K562 (cell line): ENCODE measurements at regions not wholly inside any gene's neighbourhood (a gene's known extent, or its start where the extent isn't known, plus 50 kb on each side); places are given as distances from the start of the nearest gene placed in this dataset.

ENCODE experiments used
- ATAC-seq: fragments of 200-7000 bp; cut with Tn5 transposase; 3 replicates; pipeline ENCODE4 v1.9.1; 2020; ENCODE audit warnings: moderate library complexity
- BruUV-seq: library from RNA; stranded (reverse); fragments of 400-500 nt; replicated peaks from 2 replicates; lab custom pipeline; 2021; lab: Mats Ljungman, UMichigan
- CTCF ChIA-PET: fragments of 300-600 bp; formaldehyde crosslinking; extraction: SDS; loops from one replicate; lab custom pipeline; 2021; ENCODE audit warnings: low intra/inter-chr PET ratio; lab: Yijun Ruan, JAX
- POLR2A ChIA-PET: fragments of 300-600, 350-650 bp; sonication (Branson Sonifier 250); formaldehyde crosslinking; extraction: SDS; loops from one replicate; lab custom pipeline; 2021; ENCODE audit warnings: antibody characterized with exemption, inconsistent platforms; lab: Yijun Ruan, JAX
- DNase-seq, 4 experiments: peaks; one replicate each; pipeline versions ENCODE4 v3.0.0 to v3.0.0-alpha.2; 2011 to 2018; ENCODE audit warnings: low spot score in 3 of 4, mixed read lengths in 3 of 4; ENCODE audit errors: extremely low read depth in 1 of 4
- FAIRE-seq: peaks from 2 replicates; lab custom pipeline; 2011; peaks lifted over from hg19 to GRCh38; lab: Jason Lieb, UNC
- H2AFZ ChIP-seq: 2 replicates; pipeline ENCODE4 v1.6.0; 2011; ENCODE audit warnings: low read depth, low read length, control low read depth, inconsistent platforms
- H3K27ac ChIP-seq: fragments of 200-600 bp; 3 replicates; pipeline ENCODE4 v1.8.0; 2011; ENCODE audit warnings: low read depth, mild to moderate bottlenecking, control low read depth, inconsistent platforms, low read length, moderate library complexity, mixed read lengths; ENCODE audit errors: extremely low read depth
- H3K27me3 ChIP-seq, 2 experiments: fragments of 300-600 bp in 1 of 2; 2 replicates in 1 of 2; 3 replicates in 1 of 2; pipeline versions ENCODE4 v1.6.0 to v1.8.0; 2011; ENCODE audit warnings: inconsistent platforms in 2 of 2, low read length in 2 of 2, mild to moderate bottlenecking in 1 of 2, mixed read lengths in 1 of 2, moderate library complexity in 1 of 2; ENCODE audit not compliant: control insufficient read depth in 2 of 2, insufficient read depth in 2 of 2
- H3K36me3 ChIP-seq: fragments of 300-600 bp; 3 replicates; pipeline ENCODE4 v1.8.0; 2011; ENCODE audit warnings: mild to moderate bottlenecking, low read length, inconsistent platforms; ENCODE audit not compliant: control insufficient read depth, insufficient read depth
- H3K4me1 ChIP-seq, 2 experiments: fragments of 200-600 bp in 1 of 2; replicated peaks in 1 of 2; 2 replicates in 1 of 2; 3 replicates in 1 of 2; pipeline versions ENCODE4 v1.5.1 to v1.8.0; 2011; ENCODE audit warnings: inconsistent platforms in 2 of 2, low read length in 2 of 2, mild to moderate bottlenecking in 1 of 2, mixed read lengths in 1 of 2, moderate library complexity in 1 of 2; ENCODE audit not compliant: control insufficient read depth in 2 of 2, insufficient read depth in 2 of 2
- H3K4me2 ChIP-seq: 2 replicates; pipeline ENCODE4 v1.6.1; 2011; ENCODE audit warnings: low read length, control low read depth, inconsistent platforms, mixed read lengths; ENCODE audit not compliant: insufficient read depth
- H3K4me3 ChIP-seq: fragments of 200-600 bp; sonication (generic), shearing (Covaris generic); 2 replicates; pipeline ENCODE4 v1.5.1; 2016; ENCODE audit warnings: control low read depth, inconsistent platforms
- H3K79me2 ChIP-seq: fragments of 200-600 bp; 3 replicates; pipeline ENCODE4 v1.8.0; 2011; ENCODE audit warnings: low read length, inconsistent platforms; ENCODE audit not compliant: control insufficient read depth, insufficient read depth
- H3K9ac ChIP-seq, 2 experiments: 2 replicates each; pipeline versions ENCODE4 v1.6.0 to v1.6.1; 2011; ENCODE audit warnings: low read depth in 2 of 2, low read length in 2 of 2, control low read depth in 1 of 2, inconsistent platforms in 1 of 2, mild to moderate bottlenecking in 1 of 2, mixed read lengths in 1 of 2; ENCODE audit not compliant: insufficient read depth in 1 of 2
- H3K9me1 ChIP-seq: one replicate; pipeline ENCODE4 v1.6.0; 2011; ENCODE audit warnings: inconsistent platforms, mild to moderate bottlenecking, low read length, moderate library complexity; ENCODE audit not compliant: control insufficient read depth, insufficient read depth
- H3K9me3 ChIP-seq: replicated peaks from 2 replicates; pipeline ENCODE4 v1.5.1; 2011; ENCODE audit warnings: low read depth, low read length, inconsistent platforms; ENCODE audit not compliant: control insufficient read depth, insufficient read depth
- H4K20me1 ChIP-seq: replicated peaks from 2 replicates; pipeline ENCODE4 v1.6.1; 2011; ENCODE audit warnings: low read length, inconsistent platforms, mixed read lengths; ENCODE audit not compliant: control insufficient read depth, insufficient read depth
- BRF1 ChIP-seq: IDR thresholded peaks from 3 replicates; pipeline ENCODE4 v1.6.1; 2011; ENCODE audit warnings: borderline replicate concordance, mild to moderate bottlenecking; ENCODE audit not compliant: insufficient read length; ENCODE audit errors: extremely low read depth
- MEF2A ChIP-seq: IDR thresholded peaks from 2 replicates; pipeline ENCODE4 v1.6.1; 2011; ENCODE audit warnings: low read depth, mild to moderate bottlenecking, low read length, moderate library complexity; ENCODE audit not compliant: control insufficient read depth
- NFIC ChIP-seq: fragments of 450-650 bp; IDR thresholded peaks from 2 replicates; pipeline ENCODE4 v1.6.1; 2017; ENCODE audit warnings: mild to moderate bottlenecking, inconsistent platforms
- NR3C1 ChIP-seq: sonication (generic); formaldehyde crosslinking; IDR thresholded peaks from 2 replicates; pipeline ENCODE4 v1.8.1; 2022; ENCODE audit warnings: missing genetic modification reagents
- TEAD4 ChIP-seq, 2 experiments: sonication (generic) in 1 of 2; formaldehyde crosslinking in 1 of 2; IDR thresholded peaks; 2 replicates each; pipeline versions ENCODE4 v1.6.1 to v1.8.0; 2012 to 2022; ENCODE audit warnings: borderline replicate concordance in 1 of 2, inconsistent platforms in 1 of 2, low read length in 1 of 2, mild to moderate bottlenecking in 1 of 2, missing genetic modification reagents in 1 of 2
- ZSCAN32 ChIP-seq: fragments of 450-650 bp; formaldehyde crosslinking; IDR thresholded peaks from 2 replicates; pipeline ENCODE4 v1.4.0; 2020; ENCODE audit warnings: mild to moderate bottlenecking, moderate library complexity
- WGBS: fragments of 100-300 bp; shearing (Covaris generic); methylation state at CpG from one replicate; pipeline ENCODE4 v1.1.6; 2016; ENCODE audit warnings: low coverage, mixed read lengths; ENCODE audit not compliant: insufficient coverage; ENCODE audit errors: missing lambda C conversion rate; 5-methylcytosine and 5-hydroxymethylcytosine counted together
- in situ Hi-C: fragments of 300-500 bp; cut with MboI; formaldehyde crosslinking; loops from 4 replicates; pipeline ENCODE4 v1.15.0; 2018; ENCODE audit warnings: inconsistent platforms, mixed read lengths
- intact Hi-C: fragments of 100-400 bp; cut with micrococcal nuclease; formaldehyde crosslinking; loops from 2 replicates; pipeline ENCODE4 v1.14.2; 2022
- TF ChIP-seq, protein P1 (sequence below): fragments of 150-350 bp; IDR thresholded peaks from 2 replicates; pipeline ENCODE4 v1.6.1; 2014; ENCODE audit warnings: low read depth, mild to moderate bottlenecking, low read length, borderline replicate concordance

DNA sequence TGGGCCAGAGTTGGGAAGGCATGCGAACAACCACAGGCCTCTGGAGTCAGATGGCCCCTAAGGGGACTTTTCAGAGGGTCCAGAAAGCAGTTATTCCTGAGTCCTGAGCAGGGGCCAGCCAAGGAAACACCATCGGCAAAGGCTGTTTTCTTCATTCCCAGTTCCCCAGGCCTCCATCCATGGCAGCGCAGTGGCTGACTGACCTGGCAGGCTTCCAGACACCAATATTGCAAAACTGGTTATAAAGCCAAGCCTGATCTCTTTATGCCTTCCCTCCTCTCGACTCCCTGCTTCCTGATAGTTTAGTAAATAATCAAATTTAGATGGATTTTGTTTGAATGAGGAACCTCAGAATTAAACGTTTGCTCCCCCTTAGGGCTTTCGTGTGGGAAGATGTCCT lies 133.4 kb upstream of the ITGA6 start:
- WGBS = 4% methylated on average over 6 of the region's 6 CpGs
- peaks cover 6 to 11% of the 10 kb centered on the region in 2 experiments; a peak in 3 of 5 replicates for H3K27me3 ChIP-seq
- no peak overlapping the region for H3K27ac ChIP-seq
- H3K9me1 ChIP-seq = no peaks in the 10 kb centered on the region
- no peaks in the 10 kb centered on the region for H3K4me1 ChIP-seq
- FAIRE-seq (no peak), ATAC-seq (no peak), DNase-seq (no peak)
- 0 out of 2 replicates have a peak, but pooled peaks cover 3% of the 10 kb centered on the region for H4K20me1 ChIP-seq
- H2AFZ ChIP-seq = no peak overlapping the region
- BruUV-seq = no TSS peak
- intact Hi-C loops (no loop called here), in situ Hi-C loops (no loop called here)
- H3K79me2 ChIP-seq = no peaks in the 10 kb centered on the region
- no peak overlapping the region for H3K4me3 ChIP-seq
- ChIA-PET POLR2A (interaction anchor here (0.7 kb wide), 1 partner anchor 119 kb away, joined by 5 read pairs; no protein-coding TSS in a partner anchor), CTCF (no interaction called here)
- no peaks in the 10 kb centered on the region for H3K9me3 ChIP-seq
- no peaks in the 10 kb centered on the region for H3K36me3 ChIP-seq
- no peak overlapping the region for H3K9ac ChIP-seq
- peak; percentile 22; the same call in 1 of the 2 replicates for TF ChIP-seq NFIC
- TF ChIP-seq TEAD4 (IDR thresholded peaks at IDR 0.05; ENCODE audit: low read length) = no peak
- TF ChIP-seq TEAD4 (CRISPR knock-in tag; IDR thresholded peaks at IDR 0.05; ENCODE audit: borderline replicate concordance) = no peak
- H3K4me2 ChIP-seq = no peak overlapping the region

DNA sequence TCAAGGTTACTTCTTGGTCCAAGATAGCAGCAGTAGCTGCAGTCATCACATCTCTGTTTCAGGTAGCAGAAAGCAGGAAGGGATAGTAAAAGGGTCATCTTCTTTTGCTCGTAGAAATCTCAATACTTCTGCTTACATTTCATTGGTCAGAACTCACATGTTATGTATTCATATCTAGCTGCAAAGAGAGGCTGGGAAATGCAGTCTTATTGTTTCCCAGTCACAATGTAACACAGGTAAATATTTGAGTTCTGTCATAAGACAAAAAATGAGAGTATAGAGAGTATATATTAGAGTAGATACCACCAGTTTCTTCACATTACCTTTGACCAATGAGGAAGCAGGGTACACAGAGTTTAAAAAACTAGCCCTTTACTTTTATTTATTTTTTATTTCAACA lies 132.4 kb upstream of the ITGA6 start:
- no peaks in the 10 kb centered on the region for H3K9me1 ChIP-seq
- no peaks in the 10 kb centered on the region for H3K36me3 ChIP-seq
- in situ Hi-C loops (no loop called here), intact Hi-C loops (no loop called here)
- no peak overlapping the region for H3K27ac ChIP-seq
- ChIA-PET CTCF (no interaction called here), POLR2A (interaction anchor here (1.0 to 1.2 kb wide), 2 partner anchors 8 to 37 kb away, joined by 3 to 5 read pairs; no protein-coding TSS in a partner anchor)
- H3K4me1 ChIP-seq = no peaks in the 10 kb centered on the region
- 0% methylated on average over 1 of the region's 1 CpG for WGBS
- H3K79me2 ChIP-seq = no peaks in the 10 kb centered on the region
- FAIRE-seq = no peak
- H2AFZ ChIP-seq = no peak overlapping the region
- H3K9me3 ChIP-seq = no peaks in the 10 kb centered on the region
- ATAC-seq = no peak
- 0 out of 2 replicates have a peak, but pooled peaks cover 3% of the 10 kb centered on the region for H4K20me1 ChIP-seq
- H3K4me2 ChIP-seq = no peak overlapping the region
- H3K4me3 ChIP-seq = no peak overlapping the region
- no peak for DNase-seq
- H3K27me3 ChIP-seq = peaks cover 6 to 11% of the 10 kb centered on the region in 2 experiments; a peak in 3 of 5 replicates
- no TSS peak for BruUV-seq
- no peak overlapping the region for H3K9ac ChIP-seq
- TF ChIP-seq MEF2A = no peak
- TF ChIP-seq, protein P1, sequence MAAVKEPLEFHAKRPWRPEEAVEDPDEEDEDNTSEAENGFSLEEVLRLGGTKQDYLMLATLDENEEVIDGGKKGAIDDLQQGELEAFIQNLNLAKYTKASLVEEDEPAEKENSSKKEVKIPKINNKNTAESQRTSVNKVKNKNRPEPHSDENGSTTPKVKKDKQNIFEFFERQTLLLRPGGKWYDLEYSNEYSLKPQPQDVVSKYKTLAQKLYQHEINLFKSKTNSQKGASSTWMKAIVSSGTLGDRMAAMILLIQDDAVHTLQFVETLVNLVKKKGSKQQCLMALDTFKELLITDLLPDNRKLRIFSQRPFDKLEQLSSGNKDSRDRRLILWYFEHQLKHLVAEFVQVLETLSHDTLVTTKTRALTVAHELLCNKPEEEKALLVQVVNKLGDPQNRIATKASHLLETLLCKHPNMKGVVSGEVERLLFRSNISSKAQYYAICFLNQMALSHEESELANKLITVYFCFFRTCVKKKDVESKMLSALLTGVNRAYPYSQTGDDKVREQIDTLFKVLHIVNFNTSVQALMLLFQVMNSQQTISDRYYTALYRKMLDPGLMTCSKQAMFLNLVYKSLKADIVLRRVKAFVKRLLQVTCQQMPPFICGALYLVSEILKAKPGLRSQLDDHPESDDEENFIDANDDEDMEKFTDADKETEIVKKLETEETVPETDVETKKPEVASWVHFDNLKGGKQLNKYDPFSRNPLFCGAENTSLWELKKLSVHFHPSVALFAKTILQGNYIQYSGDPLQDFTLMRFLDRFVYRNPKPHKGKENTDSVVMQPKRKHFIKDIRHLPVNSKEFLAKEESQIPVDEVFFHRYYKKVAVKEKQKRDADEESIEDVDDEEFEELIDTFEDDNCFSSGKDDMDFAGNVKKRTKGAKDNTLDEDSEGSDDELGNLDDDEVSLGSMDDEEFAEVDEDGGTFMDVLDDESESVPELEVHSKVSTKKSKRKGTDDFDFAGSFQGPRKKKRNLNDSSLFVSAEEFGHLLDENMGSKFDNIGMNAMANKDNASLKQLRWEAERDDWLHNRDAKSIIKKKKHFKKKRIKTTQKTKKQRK = no peak
- no peak for TF ChIP-seq ZSCAN32
- TF ChIP-seq NR3C1 (CRISPR knock-in tag) = no peak
- no peak for TF ChIP-seq BRF1
